Activated CD8-positive, alpha-beta memory T cell treated with anti-CD3 and anti-CD28 coated beads, Interleukin-2, amount 10 ng/mL, durations not matched to agents 7 days and 5 days (primary cell): ENCODE measurements at regions not wholly inside any gene's neighbourhood (a gene's known extent, or its start where the extent isn't known, plus 50 kb on each side); places are given as distances from the start of the nearest gene placed in this dataset.
"Not testable (repeated sequence)": the region's sequence is repeated elsewhere in the genome, so short reads cannot be mapped to it uniquely, and the experiment has no call there.

Experiments
- ATAC-seq: fragments of 150-1000 bp; cut with Tn5 transposase; one replicate; pipeline ENCODE4 v1.10.0; 2021; ENCODE audit warnings: moderate library complexity
- CTCF ChIA-PET: fragments of 350-600 bp; sonication (Branson Sonifier 250); formaldehyde crosslinking; loops from one replicate; lab custom pipeline; 2021; ENCODE audit warnings: antibody characterized with exemption; lab: Charles Lee
- DNase-seq: peaks from one replicate; pipeline ENCODE4 v3.0.0-alpha.2; 2020
- H3K27ac Mint-ChIP-seq: one replicate; pipeline ENCODE4 v1.8.0; 2021; ENCODE audit warnings: mild to moderate bottlenecking, mixed read lengths
- H3K27me3 Mint-ChIP-seq: one replicate; pipeline ENCODE4 v1.8.0; 2021; ENCODE audit warnings: mixed read lengths
- H3K36me3 Mint-ChIP-seq: one replicate; pipeline ENCODE4 v1.8.0; 2021; ENCODE audit warnings: mild to moderate bottlenecking, mixed read lengths
- H3K4me1 Mint-ChIP-seq: one replicate; pipeline ENCODE4 v1.8.0; 2021; ENCODE audit warnings: mixed read lengths
- H3K4me3 Mint-ChIP-seq: one replicate; pipeline ENCODE4 v1.8.0; 2021; ENCODE audit warnings: mild to moderate bottlenecking, moderate library complexity, mixed read lengths
- H3K9me3 Mint-ChIP-seq: one replicate; pipeline ENCODE4 v1.8.0; 2022; ENCODE audit warnings: low read depth, mixed read lengths

DNA sequence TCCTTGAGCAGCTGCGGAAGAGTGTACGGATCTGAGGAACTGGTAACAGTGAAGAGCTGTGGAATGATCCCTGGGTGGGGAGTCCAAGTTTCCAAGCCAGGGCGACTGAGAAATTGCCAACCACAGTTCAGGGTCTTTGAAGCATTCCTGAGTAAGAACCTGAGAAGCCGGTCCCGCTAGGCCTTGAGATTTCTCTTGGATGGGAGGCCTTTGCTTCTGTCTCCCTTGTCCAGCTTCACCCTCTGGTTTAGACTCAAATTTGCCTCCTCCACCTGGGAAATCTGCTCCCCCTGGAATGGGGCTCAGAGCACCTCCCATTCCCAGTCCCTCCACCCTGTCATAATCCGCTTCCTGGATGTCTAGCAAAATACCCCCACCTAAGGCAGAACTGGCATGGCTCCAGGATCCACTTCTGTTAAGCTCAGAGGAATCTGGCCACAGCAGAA, 127.7 kb upstream of the DLG1 start:
- Mint-ChIP-seq H3K27ac (no peak overlapping the region), H3K27me3 (peaks cover 52% of the 10 kb centered on the region), H3K9me3 (no peaks in the 10 kb centered on the region), H3K4me1 (peaks cover 27% of the 10 kb centered on the region), H3K4me3 (no peak overlapping the region), H3K36me3 (peaks cover 2% of the 10 kb centered on the region)
- DNase-seq (no peak), ATAC-seq (no peak)
- CTCF ChIA-PET, result no interaction called here

DNA sequence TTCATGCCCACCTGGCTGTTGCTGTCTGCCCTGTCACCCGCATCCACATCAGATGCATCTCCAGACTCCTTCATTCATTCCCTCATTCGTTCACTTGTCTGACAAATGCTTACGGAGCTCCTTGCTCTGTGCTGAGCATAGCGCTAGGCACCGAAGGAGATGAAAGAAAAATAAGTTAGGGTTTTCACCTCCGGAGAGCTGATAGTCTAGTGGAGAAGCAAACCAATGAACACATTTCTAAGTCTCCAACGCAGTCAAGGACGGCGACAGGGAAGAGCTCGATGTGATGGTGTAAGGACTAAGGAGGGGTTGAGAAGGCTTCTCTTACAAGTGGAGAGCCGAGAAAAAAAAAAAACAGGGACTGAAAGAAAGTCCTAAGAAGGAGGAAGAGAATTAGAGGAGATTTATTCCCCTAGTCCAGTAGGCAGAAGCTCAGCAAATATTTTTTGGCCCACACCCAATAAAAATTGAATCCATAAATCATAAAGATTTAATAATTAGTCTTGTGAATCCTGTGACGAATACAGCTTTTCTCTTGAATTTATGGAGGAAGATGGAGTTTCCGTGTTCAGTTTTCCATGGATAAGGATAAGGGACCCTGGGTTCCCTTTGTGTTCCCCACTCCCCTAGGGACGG, 127.2 kb upstream of the DLG1 start:
- Mint-ChIP-seq H3K27me3 (peaks cover 46% of the 10 kb centered on the region), H3K36me3 (peaks cover 2% of the 10 kb centered on the region), H3K4me3 (no peak overlapping the region), H3K4me1 (peaks cover 23% of the 10 kb centered on the region), H3K9me3 (no peaks in the 10 kb centered on the region), H3K27ac (no peak overlapping the region)
- ATAC-seq, result no peak
- CTCF ChIA-PET, result no interaction called here
- DNase-seq, result no peak

DNA sequence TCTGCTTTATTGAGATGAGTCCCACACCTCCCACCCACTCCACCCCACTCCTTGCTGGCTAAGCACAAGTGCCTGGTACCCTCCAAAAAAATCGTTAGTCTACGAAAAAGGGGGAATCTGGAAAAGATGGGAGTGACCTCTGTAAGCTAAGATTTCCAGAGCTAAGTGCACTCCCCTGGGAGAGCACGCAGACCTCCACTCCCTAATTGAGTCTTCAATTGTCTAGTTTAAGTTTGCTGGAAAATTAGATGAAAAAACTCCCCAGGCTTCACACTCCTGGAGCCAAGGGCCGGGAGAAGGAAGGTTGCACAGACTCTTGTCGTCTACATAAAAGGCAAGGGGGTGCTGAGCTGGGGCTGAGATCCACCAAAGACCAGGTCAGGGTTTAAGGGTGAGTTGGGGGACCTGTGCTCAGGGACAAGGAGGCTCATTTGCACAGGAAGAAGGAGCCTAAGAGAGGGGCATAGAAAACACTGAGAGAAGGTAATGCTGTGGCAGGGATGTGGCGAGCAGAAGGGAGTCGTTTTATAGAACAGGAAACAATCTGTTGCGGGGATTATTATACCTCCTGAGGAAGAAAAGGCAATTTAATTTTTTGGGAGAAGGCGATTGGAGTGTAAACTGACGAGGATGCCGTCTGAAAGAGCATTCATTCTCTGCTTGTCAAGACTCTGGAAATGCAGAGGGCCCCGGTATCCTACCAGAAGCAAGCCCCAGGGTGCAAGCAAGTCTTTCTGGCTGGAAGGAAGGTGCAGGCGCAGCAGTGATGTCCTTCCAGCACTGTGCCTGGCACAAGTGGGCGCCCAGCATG, 126.5 kb upstream of the DLG1 start:
- Mint-ChIP-seq H3K27ac (no peak overlapping the region), H3K27me3 (peaks cover 45% of the 10 kb centered on the region), H3K9me3 (no peaks in the 10 kb centered on the region), H3K36me3 (no peaks in the 10 kb centered on the region), H3K4me1 (peaks cover 19% of the 10 kb centered on the region), H3K4me3 (no peak overlapping the region)
- no peak for DNase-seq
- no peak for ATAC-seq
- CTCF ChIA-PET, result no interaction called here

DNA sequence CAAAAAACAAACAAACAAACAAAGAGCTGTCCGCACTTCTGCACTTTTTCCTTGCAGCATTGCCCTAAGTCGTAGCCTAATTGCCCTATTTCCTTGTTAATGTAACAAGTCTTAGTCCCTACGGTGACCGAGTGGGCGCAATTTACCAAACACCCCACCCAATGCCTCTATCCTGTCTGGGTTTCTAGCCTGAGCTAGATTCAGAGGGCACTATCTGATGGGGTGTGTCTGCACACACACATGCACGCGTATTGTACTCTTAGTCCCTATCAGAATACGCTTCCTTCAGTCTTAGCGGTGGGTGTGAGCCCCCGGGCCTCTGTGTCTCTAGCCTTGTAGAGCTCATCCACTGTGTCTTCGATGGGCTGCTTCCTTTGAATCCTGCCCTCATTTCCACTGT, 125.9 kb upstream of the DLG1 start:
- H3K36me3 Mint-ChIP-seq, result no peaks in the 10 kb centered on the region
- H3K27ac Mint-ChIP-seq, result no peak overlapping the region
- no peak overlapping the region for H3K4me3 Mint-ChIP-seq
- ATAC-seq, result no peak
- peaks cover 47% of the 10 kb centered on the region for H3K27me3 Mint-ChIP-seq
- CTCF ChIA-PET, result no interaction called here
- DNase-seq, result no peak
- no peaks in the 10 kb centered on the region for H3K9me3 Mint-ChIP-seq
- peaks cover 18% of the 10 kb centered on the region for H3K4me1 Mint-ChIP-seq

DNA sequence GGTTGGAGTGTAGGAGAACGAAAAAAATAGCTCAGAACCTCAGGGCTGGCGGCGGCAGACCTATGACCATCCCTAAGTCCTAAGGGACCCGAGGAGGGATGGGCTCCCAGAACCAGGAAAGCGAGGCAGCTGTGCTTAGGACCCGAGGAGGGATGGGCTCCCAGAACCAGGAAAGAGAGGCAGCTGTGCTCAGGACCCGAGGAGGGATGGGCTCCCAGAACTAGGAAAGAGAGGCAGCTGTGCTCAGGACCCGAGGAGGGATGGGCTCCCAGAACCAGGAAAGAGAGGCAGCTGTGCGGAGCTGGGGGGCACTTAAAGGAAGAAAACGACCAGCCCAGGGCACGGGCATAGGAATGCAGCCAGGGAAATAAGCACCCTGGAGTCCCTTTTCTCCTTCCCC, 125.0 kb upstream of the DLG1 start:
- Mint-ChIP-seq H3K27ac (no peak overlapping the region), H3K27me3 (peaks cover 44% of the 10 kb centered on the region), H3K4me1 (peaks cover 10% of the 10 kb centered on the region), H3K9me3 (no peaks in the 10 kb centered on the region), H3K36me3 (no peaks in the 10 kb centered on the region), H3K4me3 (no peak overlapping the region)
- ATAC-seq, result no peak
- no peak for DNase-seq
- CTCF ChIA-PET, result no interaction called here

DNA sequence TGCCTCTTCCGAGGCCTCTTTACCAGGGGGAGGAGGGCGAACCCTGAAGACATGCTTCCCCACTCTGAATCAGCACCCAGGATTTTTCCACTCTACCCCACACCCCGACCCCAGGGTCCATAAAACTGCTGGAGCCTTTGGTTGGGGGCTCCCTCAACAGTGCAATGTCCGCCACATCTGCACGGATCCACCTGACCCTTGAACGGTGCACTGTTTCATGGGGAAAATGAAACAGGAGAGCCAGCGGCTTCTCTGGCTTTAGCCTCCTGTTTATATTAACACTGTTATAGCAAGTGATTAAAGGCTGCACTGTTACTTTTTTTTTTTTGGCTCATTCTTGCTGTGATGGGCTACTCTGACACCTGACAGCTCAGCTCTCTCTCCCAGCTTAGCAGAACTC, 124.1 kb upstream of the DLG1 start:
- Mint-ChIP-seq H3K4me1 (peaks cover 2% of the 10 kb centered on the region), H3K36me3 (no peaks in the 10 kb centered on the region), H3K9me3 (no peaks in the 10 kb centered on the region), H3K27ac (no peak overlapping the region), H3K4me3 (no peak overlapping the region), H3K27me3 (peaks cover 45% of the 10 kb centered on the region)
- ATAC-seq, result no peak
- DNase-seq, result no peak
- CTCF ChIA-PET, result no interaction called here

DNA sequence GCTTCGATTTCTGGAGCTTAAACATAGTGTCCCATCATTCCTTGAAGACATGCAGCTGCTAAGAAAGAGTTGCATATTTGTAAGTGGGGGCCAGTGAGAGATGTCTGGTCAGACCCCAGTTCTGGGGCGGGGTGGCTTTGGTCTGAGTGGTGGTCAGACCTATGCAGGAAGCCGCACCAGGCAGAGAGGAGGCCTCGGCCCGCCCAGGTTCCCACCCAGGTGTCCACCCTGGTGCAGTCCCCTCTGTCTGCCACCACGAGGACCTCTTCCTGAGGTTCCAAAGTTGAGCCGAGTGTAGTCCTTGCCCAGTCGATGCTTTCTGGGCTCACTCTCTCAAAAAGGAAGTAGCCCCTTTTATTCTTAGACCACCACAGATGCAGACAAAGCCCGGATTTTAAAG, 122.6 kb upstream of the DLG1 start:
- peaks cover 42% of the 10 kb centered on the region for H3K27me3 Mint-ChIP-seq
- no peak overlapping the region for H3K27ac Mint-ChIP-seq
- no peaks in the 10 kb centered on the region for H3K36me3 Mint-ChIP-seq
- no peaks in the 10 kb centered on the region for H3K9me3 Mint-ChIP-seq
- ATAC-seq, result no peak
- H3K4me3 Mint-ChIP-seq, result no peak overlapping the region
- DNase-seq, result no peak
- CTCF ChIA-PET, result no interaction called here
- no peaks in the 10 kb centered on the region for H3K4me1 Mint-ChIP-seq

DNA sequence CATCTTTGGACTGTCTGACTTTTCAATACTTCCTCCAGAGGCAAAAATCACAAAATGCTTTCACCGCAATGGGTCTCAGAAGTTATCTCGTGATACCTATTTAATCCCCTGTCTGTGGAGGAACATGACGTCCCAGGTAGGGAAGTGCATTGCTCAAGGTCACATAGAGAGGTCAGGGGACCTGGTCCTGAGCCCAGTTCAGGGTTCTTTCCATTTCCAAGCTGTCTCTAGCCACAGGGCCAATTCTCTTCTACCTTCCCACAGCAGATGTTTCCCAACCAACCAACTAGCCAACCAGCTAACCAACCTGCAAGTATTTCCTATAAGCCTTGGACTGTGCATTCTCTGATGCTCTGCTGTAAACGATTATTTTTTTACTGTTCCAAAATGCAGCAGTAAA, 122.2 kb upstream of the DLG1 start:
- Mint-ChIP-seq H3K27me3 (peaks cover 41% of the 10 kb centered on the region), H3K4me3 (no peak overlapping the region), H3K36me3 (no peaks in the 10 kb centered on the region), H3K9me3 (no peaks in the 10 kb centered on the region), H3K4me1 (no peaks in the 10 kb centered on the region), H3K27ac (no peak overlapping the region)
- CTCF ChIA-PET, result no interaction called here
- DNase-seq, result no peak
- no peak for ATAC-seq

DNA sequence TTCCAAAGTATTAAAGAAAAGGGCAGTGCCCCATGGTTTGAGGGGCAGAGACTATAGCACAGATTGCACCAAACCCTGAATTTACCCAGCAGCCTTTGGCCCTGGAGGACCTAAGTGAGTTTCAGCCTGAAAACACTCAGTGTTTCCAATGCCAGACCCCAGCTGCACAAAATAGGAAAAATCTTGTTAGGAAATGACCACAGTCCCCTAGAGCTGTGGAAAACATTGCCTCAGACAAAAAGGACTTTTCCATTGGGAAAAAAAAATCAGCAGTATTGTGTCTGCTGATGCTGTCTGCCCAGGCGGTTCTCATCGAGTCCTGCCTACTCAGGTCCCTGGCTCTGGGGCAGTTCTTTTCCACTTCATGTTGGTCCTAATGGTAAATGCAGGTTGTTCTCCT, 121.7 kb upstream of the DLG1 start:
- CTCF ChIA-PET, result no interaction called here
- ATAC-seq (no peak), DNase-seq (no peak)
- no peaks in the 10 kb centered on the region for H3K9me3 Mint-ChIP-seq
- no peak overlapping the region for H3K27ac Mint-ChIP-seq
- H3K36me3 Mint-ChIP-seq, result no peaks in the 10 kb centered on the region
- no peak overlapping the region for H3K4me3 Mint-ChIP-seq
- no peaks in the 10 kb centered on the region for H3K4me1 Mint-ChIP-seq
- H3K27me3 Mint-ChIP-seq, result peaks cover 38% of the 10 kb centered on the region

DNA sequence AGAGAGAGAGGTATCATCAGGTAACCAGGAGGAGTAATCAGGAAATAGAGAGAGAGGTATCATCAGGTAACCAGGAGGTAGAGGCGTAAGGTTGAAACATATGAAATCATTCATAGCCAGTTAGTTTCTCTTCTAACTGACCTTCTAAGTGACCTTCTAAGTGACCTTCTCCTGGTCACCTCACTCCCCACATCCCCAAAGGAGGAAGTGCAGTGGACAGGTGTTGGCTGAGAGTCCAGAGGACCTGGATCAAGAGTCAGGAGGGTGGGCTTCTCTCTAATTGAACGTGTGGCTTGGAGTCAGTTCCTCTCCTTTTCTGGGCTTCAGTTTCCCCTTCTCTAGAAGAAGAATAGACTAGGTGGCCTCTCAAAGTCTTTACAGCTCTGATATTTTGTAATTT, 121.3 kb upstream of the DLG1 start:
- ATAC-seq (no peak), DNase-seq (no peak)
- H3K4me3 Mint-ChIP-seq, result no peak overlapping the region
- H3K27me3 Mint-ChIP-seq, result peaks cover 36% of the 10 kb centered on the region
- CTCF ChIA-PET, result no interaction called here
- no peaks in the 10 kb centered on the region for H3K9me3 Mint-ChIP-seq
- H3K36me3 Mint-ChIP-seq, result no peaks in the 10 kb centered on the region
- no peaks in the 10 kb centered on the region for H3K4me1 Mint-ChIP-seq
- H3K27ac Mint-ChIP-seq, result no peak overlapping the region

DNA sequence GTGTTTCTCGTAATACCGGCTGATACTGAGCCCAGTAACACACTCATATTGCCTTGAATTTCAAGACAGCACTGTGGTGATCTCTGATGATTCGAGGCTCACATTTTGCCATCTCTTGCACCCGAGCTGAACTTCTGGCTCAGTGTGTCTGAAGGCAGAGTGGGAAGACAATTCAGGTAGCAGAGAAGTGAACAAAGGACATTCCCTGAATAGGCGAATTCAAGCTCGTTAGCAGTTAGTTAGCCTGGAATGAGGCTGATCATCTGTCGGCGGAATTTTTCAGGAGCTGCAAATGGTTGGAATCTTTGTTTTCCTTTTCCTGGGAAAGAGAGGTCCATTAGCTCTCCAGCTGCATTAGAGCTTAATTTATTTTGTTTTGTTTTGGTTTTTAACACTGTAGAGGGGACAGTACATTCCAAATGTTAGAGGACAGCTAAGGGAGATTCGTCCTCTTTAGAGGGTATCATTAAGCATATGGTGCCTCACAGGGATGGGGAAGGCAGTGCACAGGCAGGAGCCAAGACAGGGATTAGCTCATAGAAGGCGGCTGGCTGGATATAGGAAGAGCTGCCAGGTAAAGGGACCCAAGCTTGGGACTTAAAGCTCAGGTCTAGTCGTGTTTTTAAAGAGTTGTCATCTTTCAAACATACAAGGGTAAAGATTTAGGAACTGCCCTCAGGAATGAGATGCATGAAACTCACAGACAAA, 119.7 kb upstream of the DLG1 start:
- no peaks in the 10 kb centered on the region for H3K36me3 Mint-ChIP-seq
- DNase-seq (no peak), ATAC-seq (no peak)
- H3K9me3 Mint-ChIP-seq, result no peaks in the 10 kb centered on the region
- no peaks in the 10 kb centered on the region for H3K4me1 Mint-ChIP-seq
- CTCF ChIA-PET, result no interaction called here
- peaks cover 36% of the 10 kb centered on the region for H3K27me3 Mint-ChIP-seq
- H3K27ac Mint-ChIP-seq, result no peak overlapping the region
- H3K4me3 Mint-ChIP-seq, result no peak overlapping the region

DNA sequence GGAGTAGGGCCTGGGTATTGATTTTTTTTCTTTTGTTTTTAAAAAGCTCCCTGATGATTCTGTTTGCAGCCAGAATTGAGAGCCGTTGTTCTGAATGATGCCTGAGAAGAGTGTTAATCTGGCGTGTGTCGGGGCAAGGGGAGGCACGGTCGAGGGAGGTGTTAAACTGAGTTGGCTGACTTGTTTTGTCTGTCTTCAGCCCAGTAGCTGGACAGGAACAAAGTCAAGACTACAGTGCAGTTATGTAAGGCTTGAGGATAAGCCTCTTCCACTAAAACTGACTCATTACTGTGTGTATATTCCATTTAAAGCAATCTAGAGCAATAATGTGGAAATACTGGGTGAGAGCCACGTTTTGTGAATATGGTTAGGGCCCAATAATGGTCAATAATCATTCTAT, 119.0 kb upstream of the DLG1 start:
- H3K4me1 Mint-ChIP-seq, result no peaks in the 10 kb centered on the region
- CTCF ChIA-PET, result no interaction called here
- ATAC-seq (no peak), DNase-seq (no peak)
- H3K27ac Mint-ChIP-seq, result no peak overlapping the region
- H3K4me3 Mint-ChIP-seq, result no peak overlapping the region
- no peaks in the 10 kb centered on the region for H3K9me3 Mint-ChIP-seq
- H3K36me3 Mint-ChIP-seq, result no peaks in the 10 kb centered on the region
- H3K27me3 Mint-ChIP-seq, result peaks cover 41% of the 10 kb centered on the region

DNA sequence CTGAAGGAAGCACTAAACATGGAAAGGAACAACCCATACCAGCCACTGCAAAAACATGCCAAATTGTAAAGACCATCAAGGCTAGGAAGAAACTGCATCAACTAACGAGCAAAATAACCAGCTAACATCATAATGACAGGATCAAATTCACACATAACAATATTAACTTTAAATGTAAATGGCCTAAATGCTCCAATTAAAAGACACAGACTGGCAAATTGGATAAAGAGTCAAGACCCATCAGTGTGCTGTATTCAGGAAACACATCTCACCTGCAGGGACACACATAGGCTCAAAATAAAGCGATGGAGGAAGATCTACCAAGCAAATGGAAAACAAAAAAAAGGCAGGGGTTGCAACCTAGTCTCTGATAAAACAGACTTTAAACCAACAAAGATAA, 113.5 kb upstream of the DLG1 start:
- CTCF ChIA-PET, H3K9me3 Mint-ChIP-seq, H3K36me3 Mint-ChIP-seq, H3K27ac Mint-ChIP-seq, ATAC-seq, H3K4me1 Mint-ChIP-seq, H3K4me3 Mint-ChIP-seq, DNase-seq: not testable (repeated sequence)
- H3K27me3 Mint-ChIP-seq, result peaks cover 40% of the 10 kb centered on the region

DNA sequence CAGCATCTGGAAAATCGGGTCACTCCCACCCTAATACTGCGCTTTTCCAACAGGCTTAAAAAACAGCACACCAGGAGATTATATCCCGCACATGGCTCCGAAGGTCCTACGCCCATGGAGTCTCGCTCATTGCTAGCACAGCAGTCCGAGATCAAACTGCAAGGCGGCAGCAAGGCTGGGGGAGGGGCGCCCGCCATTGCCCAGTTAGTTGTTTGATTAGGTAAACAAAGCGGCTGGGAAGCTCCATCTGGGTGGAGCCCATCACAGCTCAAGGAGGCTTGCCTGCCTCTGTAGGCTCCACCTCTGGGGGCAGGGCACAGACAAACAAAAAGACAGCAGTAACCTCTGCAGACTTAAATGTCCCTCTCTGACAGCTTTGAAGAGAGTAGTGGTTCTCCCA, 111.8 kb upstream of the DLG1 start:
- peaks cover 37% of the 10 kb centered on the region for H3K27me3 Mint-ChIP-seq
- H3K27ac Mint-ChIP-seq, CTCF ChIA-PET, H3K36me3 Mint-ChIP-seq, H3K4me3 Mint-ChIP-seq, DNase-seq, H3K4me1 Mint-ChIP-seq, H3K9me3 Mint-ChIP-seq, ATAC-seq: not testable (repeated sequence)
